Islet precursor cell (in vitro differentiated cells): ENCODE measurements at regions not wholly inside any gene's neighbourhood (a gene's known extent, or its start where the extent isn't known, plus 50 kb on each side); places are given as distances from the start of the nearest gene placed in this dataset.
A peak's percentile ranks its signal among the peaks of the same experiment; 100 is the strongest.

ENCODE experiments used
- DNase-seq: peaks from one replicate; pipeline ENCODE4 v3.0.0-alpha.2; 2018

DNA sequence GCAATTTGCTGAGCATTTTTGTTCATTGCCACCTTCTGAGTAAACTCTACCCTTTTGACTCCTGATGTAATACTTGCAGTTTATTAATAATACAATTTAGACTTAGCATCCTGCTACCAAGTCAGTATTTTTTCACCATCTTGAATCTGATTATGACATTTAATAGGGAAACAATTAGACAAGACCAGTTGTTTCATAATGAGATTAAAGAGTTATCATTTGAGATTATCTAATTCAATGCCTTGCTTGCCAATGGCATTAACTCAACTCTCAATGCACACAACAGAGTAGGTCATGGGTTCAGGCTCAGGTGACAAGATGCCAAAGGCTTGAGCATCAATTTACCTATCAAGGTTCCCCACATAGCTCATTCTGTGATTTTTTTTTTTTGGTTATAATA lies 488.4 kb downstream of the DISC1 start:
- DNase-seq, result no peak

GRCh38 chr1:232112076-232112475 lies 485.5 kb downstream of the DISC1 start:
- no peak for DNase-seq

GRCh38 chr1:232111611-232112010 lies 485.0 kb downstream of the DISC1 start:
- no peak for DNase-seq

DNA sequence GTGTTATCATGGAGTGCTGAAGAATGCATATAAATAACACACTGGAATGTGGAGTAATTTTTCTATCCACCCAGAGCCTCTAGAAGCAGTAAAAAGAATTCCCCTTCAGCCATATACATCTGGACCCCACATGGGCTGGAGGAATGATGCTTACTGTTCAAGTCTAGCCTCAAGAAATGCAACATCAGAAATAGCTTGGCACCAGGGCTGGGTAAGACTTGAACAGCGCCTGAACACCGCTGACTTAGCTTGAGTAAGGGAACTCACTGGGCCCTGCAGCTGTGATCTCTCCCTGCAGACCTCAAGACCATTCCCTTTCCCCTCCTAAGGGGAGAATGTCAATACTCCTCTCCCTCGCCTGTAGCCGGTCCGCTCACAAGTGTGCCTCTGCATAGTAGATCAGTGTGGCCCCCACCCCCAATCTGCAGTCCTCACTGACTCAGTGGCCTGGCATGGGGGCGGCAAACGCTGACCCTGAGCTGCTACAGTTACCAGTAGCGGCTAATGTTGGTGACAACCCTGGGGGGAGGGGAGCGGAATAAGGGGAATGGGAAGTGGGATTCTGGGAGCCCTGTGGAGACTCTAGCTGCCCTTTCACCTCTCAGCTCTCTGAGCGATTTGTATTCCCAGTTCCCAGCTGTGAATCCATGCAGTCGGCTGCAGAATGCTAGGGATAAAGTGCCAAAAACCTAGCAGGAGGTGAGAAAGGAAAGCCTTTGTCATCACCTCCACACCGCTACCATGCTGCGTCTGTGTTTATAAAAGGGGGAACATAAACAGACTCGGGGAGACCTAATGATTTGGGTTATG lies 483.9 kb downstream of the DISC1 start:
- peak; percentile 72 for DNase-seq

DNA sequence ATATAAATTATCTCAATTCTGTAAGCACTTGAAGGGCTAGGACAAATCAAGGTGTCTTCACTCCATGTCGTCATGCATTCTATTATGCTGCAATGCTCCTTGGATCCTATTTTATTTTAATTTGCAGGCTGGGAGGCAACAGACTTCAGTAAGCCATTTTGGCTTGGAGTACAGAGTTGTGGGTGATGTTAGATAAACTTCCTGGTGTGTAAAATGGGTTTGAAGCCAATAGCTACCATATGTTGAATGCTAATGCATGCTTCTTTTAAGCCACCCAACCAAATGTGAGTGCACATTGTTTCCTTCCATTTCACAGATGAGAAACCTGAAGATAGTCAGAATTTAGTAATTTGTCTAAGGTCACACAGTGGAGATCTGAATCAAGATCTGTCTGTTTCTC lies 482.8 kb downstream of the DISC1 start:
- no peak for DNase-seq

- no peak for DNase-seq
Observed at GRCh38 chr1:232108598-232108997, 482.0 kb downstream of the DISC1 start.

GRCh38 chr1:232106415-232106814 lies 479.8 kb downstream of the DISC1 start:
- no peak for DNase-seq

- no peak for DNase-seq
Observed at GRCh38 chr1:232105561-232105960, 479.0 kb downstream of the DISC1 start.

- no peak for DNase-seq
Observed at GRCh38 chr1:232101231-232101630, 474.6 kb downstream of the DISC1 start.

DNA sequence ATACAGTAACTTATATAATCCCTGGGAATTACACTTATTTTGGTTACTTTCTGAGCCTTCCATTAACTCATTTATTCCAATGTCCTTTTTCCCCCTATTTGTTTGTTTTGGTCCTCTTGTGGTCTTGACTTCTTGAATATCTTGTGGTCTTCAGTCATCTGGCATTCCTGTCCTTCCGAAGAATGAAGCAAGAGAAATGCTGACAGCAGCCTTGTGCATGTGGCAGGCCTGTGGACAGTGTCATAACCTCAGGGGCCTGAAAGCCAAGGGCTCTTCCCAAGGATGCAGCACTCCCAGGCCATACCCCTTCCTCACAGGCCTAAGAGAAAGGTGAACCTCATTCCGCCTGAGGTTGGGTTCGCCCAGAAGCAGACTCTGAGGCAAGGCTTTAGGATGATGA lies 470.2 kb downstream of the DISC1 start:
- no peak for DNase-seq
